HG03025 (cell line): ENCODE measurements at regions not wholly inside any gene's neighbourhood (a gene's known extent, or its start where the extent isn't known, plus 50 kb on each side); places are given as distances from the start of the nearest gene placed in this dataset.
"Not testable (repeated sequence)": the region's sequence is repeated elsewhere in the genome, so short reads cannot be mapped to it uniquely, and the experiment has no call there.

Experiments
- ATAC-seq: cut with Tn5 transposase; IDR thresholded peaks from one replicate; pipeline ENCODE4 v1.9.1; 2021; ENCODE audit warnings: mild to moderate bottlenecking, moderate library complexity; ENCODE audit not compliant: unreplicated experiment, low FRiP score

DNA sequence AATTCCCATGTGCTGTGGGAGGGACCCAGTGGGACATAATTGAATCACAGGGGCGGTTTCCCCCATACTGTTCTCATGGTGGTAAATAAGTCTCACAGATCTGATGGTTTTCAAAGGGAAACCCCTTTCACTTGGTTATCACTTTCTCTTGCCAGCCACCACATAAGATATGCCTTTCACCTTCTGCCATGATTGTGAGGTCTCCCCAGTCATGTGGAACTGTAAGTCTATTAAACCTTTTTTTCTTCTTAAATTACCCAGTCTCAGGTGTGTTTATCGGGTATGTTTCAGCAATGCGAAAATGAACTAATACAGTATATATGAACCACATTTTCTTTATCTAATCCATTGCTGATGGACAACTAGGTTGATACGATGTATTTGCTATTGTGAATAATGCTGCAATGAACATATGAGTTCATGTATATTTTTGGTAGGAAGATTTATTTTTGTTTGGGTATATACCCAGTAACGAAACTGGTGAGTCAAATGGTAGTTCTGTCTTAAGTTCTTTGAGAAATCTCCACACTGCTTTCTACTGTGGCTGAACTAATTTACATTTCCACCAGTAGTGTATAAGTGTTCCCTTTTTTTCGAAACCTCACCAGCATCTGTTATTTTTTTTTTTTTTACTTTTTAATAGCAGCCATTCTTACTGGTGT lies 70.0 kb upstream of the HGF start:
- ATAC-seq: peak; percentile 95

DNA sequence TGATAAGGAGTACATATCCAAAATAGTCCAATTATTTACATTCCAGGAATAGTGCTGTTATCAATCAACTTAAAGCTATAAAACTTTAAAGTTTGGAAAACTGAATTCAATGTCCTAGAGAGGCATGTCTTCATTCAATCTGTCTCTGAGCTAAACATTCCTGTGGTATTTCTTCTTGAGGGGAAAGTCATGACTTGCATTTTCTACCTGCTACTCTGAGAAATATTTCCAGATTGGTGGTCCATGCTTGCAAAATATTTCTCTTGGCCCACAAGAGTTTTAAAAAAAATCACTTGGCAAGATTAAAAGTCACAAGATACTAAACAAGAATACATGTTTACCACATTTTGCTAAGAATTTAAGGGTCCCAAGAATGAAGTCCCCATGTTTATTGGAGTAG lies 63.6 kb upstream of the HGF start:
- ATAC-seq: no peak

DNA sequence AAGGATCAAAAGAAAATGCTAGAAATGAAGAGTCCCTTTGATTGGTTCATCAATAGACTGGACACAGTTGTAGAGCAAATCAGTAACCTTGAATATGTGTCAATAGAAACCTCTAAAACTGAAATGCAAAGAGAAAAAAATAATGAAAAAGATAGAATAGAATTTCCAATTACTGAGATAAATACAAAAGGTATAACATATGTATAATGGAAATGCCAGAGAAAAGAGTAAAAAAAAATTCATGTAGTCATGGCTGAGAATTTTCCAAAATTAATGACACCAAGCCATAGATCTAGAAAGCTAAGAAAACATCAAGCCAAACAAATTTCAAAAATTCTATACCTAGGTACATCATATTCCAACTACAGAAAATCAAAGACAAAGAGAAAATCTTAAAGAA lies 62.0 kb upstream of the HGF start:
- no peak for ATAC-seq

DNA sequence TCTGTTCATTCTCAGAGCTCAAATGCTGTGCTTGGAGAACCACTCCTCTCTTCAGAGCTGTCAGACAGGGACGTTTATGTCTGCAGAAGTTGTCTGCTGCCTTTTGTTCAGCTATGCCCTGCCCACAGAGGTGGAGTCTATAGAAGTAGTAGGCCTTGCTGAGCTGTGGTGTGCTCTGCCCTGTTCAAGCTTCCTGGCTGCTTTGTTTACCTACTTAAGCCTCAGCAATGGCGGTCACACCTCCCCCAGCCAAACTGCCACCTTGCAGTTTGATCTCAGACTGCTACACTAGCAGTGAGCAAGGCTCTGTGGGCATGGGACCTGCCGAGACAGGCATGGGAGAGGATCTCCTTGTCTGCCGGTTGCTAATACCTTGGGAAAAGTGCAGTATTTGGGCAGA lies 59.7 kb upstream of the HGF start:
- not testable (repeated sequence) for ATAC-seq

DNA sequence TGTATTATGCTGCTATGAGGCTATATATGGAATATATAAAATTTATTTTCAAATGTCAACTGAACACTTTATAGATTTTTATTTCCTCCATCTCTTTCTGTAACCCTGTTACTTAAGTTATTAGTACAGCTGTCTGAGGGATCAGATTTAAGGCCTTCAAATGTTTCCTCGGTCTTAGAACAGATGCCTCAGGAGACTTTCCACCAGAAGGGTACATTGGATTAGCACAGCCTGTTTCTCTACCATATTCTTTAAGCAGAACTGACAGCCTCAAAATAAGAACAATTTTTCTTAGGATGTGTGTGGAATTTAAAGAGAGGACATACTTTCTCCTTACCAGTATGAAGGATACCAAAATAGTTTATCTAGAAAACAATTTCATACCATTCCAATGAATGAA lies 53.0 kb upstream of the HGF start:
- ATAC-seq: no peak

DNA sequence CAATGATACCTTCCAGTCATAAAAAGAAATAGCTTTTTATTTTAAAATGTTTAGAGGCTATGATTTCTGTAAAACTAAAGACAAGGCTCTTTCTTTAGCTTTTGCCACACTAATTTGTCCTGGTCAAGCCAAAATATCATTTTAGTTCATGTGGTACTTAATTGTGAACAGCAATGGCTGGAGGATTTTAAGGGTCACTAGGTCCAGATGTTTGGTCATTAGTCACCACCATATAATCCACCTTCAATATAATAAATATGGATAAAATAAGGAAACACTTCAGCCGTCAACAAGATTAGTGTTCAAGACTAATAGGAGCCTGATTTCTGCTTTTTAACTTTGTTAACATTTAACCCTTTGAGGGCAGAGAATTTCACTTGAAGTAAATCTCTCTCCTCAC lies 50.0 kb upstream of the HGF start:
- ATAC-seq: no peak
